ENCODE measurements at regions not wholly inside any gene's neighbourhood (a gene's known extent, or its start where the extent isn't known, plus 50 kb on each side); places are given as distances from the start of the nearest gene placed in this dataset.

- no peaks in the 10 kb centered on the region for H4K20me1 ChIP-seq (ENCODE audit: low read length)
- no peak overlapping the region for H2AFZ ChIP-seq (ENCODE audit: low read length)
- H3K9ac ChIP-seq (ENCODE audit: low read length): no peak overlapping the region
- ChIA-PET CTCF (no interaction called here), POLR2A (ENCODE audit: unreplicated experiment) (no interaction called here)
- H3K4me3 ChIP-seq (ENCODE audit: low read length): no peak overlapping the region
- no peaks in the 10 kb centered on the region for H3K36me3 ChIP-seq (ENCODE audit: low read depth, low read length)
- H3K27ac ChIP-seq (ENCODE audit: low read length): no peak overlapping the region
- no peaks in the 10 kb centered on the region for H3K4me1 ChIP-seq (ENCODE audit: insufficient read depth, low read length)
- H3K4me2 ChIP-seq (ENCODE audit: low read length): no peak overlapping the region
- ATAC-seq (no peak), DNase-seq (no peak)
- no peaks in the 10 kb centered on the region for H3K9me3 ChIP-seq (ENCODE audit: low read length)
- BruUV-seq (replicated peaks): no TSS peak
- no peaks in the 10 kb centered on the region for H3K79me2 ChIP-seq (ENCODE audit: low read length)
- intact Hi-C loops (cut with micrococcal nuclease): no loop called here
- no peak for TF ChIP-seq EZH2phosphoT487 (IDR thresholded peaks at IDR 0.05; ENCODE audit: borderline replicate concordance, low read length)
- TF ChIP-seq EZH2 (IDR thresholded peaks at IDR 0.05; ENCODE audit: low read length, unreplicated experiment): no peak
- TF ChIP-seq CTCF (conservative IDR thresholded peaks at IDR 0.05; ENCODE audit: low read depth, low read length): no peak
- no peaks in the 10 kb centered on the region for H3F3A ChIP-seq (ENCODE audit: low read length, unreplicated experiment)
- no peaks in the 10 kb centered on the region for H3K9me2 ChIP-seq (replicated peaks; ENCODE audit: low read length)
- H3K27me3 ChIP-seq (ENCODE audit: low read length): no peaks in the 10 kb centered on the region
Measured at GRCh38 chr18:55115606-55116005, 156.3 kb upstream of the CCDC68 start.

- Histone ChIP-seq H4K20me1 (ENCODE audit: low read length) (no peaks in the 10 kb centered on the region), H3K27me3 (ENCODE audit: low read length) (no peaks in the 10 kb centered on the region), H3K4me1 (ENCODE audit: insufficient read depth, low read length) (no peaks in the 10 kb centered on the region), H3K9me2 (replicated peaks; ENCODE audit: low read length) (no peaks in the 10 kb centered on the region), H3K36me3 (ENCODE audit: low read depth, low read length) (no peaks in the 10 kb centered on the region), H3K4me3 (ENCODE audit: low read length) (no peak overlapping the region), H3K79me2 (ENCODE audit: low read length) (no peaks in the 10 kb centered on the region), H3K9me3 (ENCODE audit: low read length) (no peaks in the 10 kb centered on the region), H2AFZ (ENCODE audit: low read length) (no peak overlapping the region), H3K4me2 (ENCODE audit: low read length) (no peak overlapping the region), H3F3A (ENCODE audit: low read length, unreplicated experiment) (no peaks in the 10 kb centered on the region), H3K27ac (ENCODE audit: low read length) (no peak overlapping the region), H3K9ac (ENCODE audit: low read length) (no peak overlapping the region)
- TF ChIP-seq EZH2phosphoT487 (IDR thresholded peaks at IDR 0.05; ENCODE audit: borderline replicate concordance, low read length) (no peak), EZH2 (IDR thresholded peaks at IDR 0.05; ENCODE audit: low read length, unreplicated experiment) (no peak), CTCF (conservative IDR thresholded peaks at IDR 0.05; ENCODE audit: low read depth, low read length) (no peak)
- ATAC-seq: no peak
- ChIA-PET POLR2A (ENCODE audit: unreplicated experiment) (no interaction called here), CTCF (interaction anchor here (0.6 kb wide), 1 partner anchor 140 kb away, joined by 4 read pairs; no protein-coding TSS in a partner anchor)
- no TSS peak for BruUV-seq (replicated peaks)
- intact Hi-C loops (cut with micrococcal nuclease): no loop called here
- no peak for DNase-seq
Measured at GRCh38 chr18:55114876-55115275, 155.6 kb upstream of the CCDC68 start.

GRCh38 chr18:55113800-55114199 is 154.5 kb upstream of the CCDC68 start:
- H3K4me3 ChIP-seq (ENCODE audit: low read length): no peak overlapping the region
- H3K4me2 ChIP-seq (ENCODE audit: low read length): no peak overlapping the region
- no peak for DNase-seq
- H3K9me2 ChIP-seq (replicated peaks; ENCODE audit: low read length): no peaks in the 10 kb centered on the region
- no peak overlapping the region for H2AFZ ChIP-seq (ENCODE audit: low read length)
- H3K9me3 ChIP-seq (ENCODE audit: low read length): no peaks in the 10 kb centered on the region
- no peak for ATAC-seq
- no TSS peak for BruUV-seq (replicated peaks)
- ChIA-PET POLR2A (ENCODE audit: unreplicated experiment) (no interaction called here), CTCF (interaction anchor here (0.6 kb wide), 1 partner anchor 208 kb away, joined by 10 read pairs; no protein-coding TSS in a partner anchor)
- no peaks in the 10 kb centered on the region for H3K79me2 ChIP-seq (ENCODE audit: low read length)
- no peaks in the 10 kb centered on the region for H3K4me1 ChIP-seq (ENCODE audit: insufficient read depth, low read length)
- H3F3A ChIP-seq (ENCODE audit: low read length, unreplicated experiment): no peaks in the 10 kb centered on the region
- H3K36me3 ChIP-seq (ENCODE audit: low read depth, low read length): no peaks in the 10 kb centered on the region
- TF ChIP-seq EZH2phosphoT487 (IDR thresholded peaks at IDR 0.05; ENCODE audit: borderline replicate concordance, low read length): no peak
- no peak overlapping the region for H3K9ac ChIP-seq (ENCODE audit: low read length)
- intact Hi-C loops (cut with micrococcal nuclease): no loop called here
- H4K20me1 ChIP-seq (ENCODE audit: low read length): no peaks in the 10 kb centered on the region
- no peak overlapping the region for H3K27ac ChIP-seq (ENCODE audit: low read length)
- H3K27me3 ChIP-seq (ENCODE audit: low read length): no peaks in the 10 kb centered on the region
